ENCODE measurements at regions not wholly inside any gene's neighbourhood (a gene's known extent, or its start where the extent isn't known, plus 50 kb on each side); places are given as distances from the start of the nearest gene placed in this dataset.

GRCh38 chr16:86343796-86344585 lies 166.3 kb upstream of the FOXF1 start:
- Mint-ChIP-seq H3K4me1 (peaks cover 33% of the 10 kb centered on the region), H3K4me3 (no peak overlapping the region), H3K36me3 (ENCODE audit: low read depth) (no peaks in the 10 kb centered on the region), H3K27me3 (ENCODE audit: low read depth, poor library complexity) (peaks cover 84% of the 10 kb centered on the region), H3K27ac (no peak overlapping the region), H3K9me3 (no peaks in the 10 kb centered on the region)
- no peak for DNase-seq
- no peak for TF ChIP-seq CTCF (IDR thresholded peaks at IDR 0.05)

DNA sequence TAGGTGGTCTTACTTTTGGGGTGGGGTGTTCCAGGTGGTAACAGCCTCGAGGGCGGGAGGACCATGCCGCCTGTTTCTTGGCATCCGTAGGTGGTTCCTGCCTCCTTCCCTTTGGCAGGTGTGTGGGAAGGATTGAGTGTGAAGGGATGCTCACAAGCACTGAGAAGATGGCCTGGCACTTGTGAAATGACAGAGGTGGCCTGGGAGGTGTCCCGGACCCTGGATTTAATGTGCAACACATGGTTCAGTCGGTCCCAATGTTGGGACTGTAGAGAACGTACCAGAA lies 165.8 kb upstream of the FOXF1 start:
- peaks cover 34% of the 10 kb centered on the region for H3K4me1 Mint-ChIP-seq
- H3K27me3 Mint-ChIP-seq (ENCODE audit: low read depth, poor library complexity) = peaks cover 83% of the 10 kb centered on the region
- H3K9me3 Mint-ChIP-seq = no peaks in the 10 kb centered on the region
- no peak overlapping the region for H3K4me3 Mint-ChIP-seq
- H3K36me3 Mint-ChIP-seq (ENCODE audit: low read depth) = no peaks in the 10 kb centered on the region
- TF ChIP-seq CTCF (IDR thresholded peaks at IDR 0.05) = no peak
- DNase-seq = no peak
- no peak overlapping the region for H3K27ac Mint-ChIP-seq

GRCh38 chr16:86344881-86345280 lies 165.4 kb upstream of the FOXF1 start:
- no peaks in the 10 kb centered on the region for H3K36me3 Mint-ChIP-seq (ENCODE audit: low read depth)
- peaks cover 84% of the 10 kb centered on the region for H3K27me3 Mint-ChIP-seq (ENCODE audit: low read depth, poor library complexity)
- H3K4me3 Mint-ChIP-seq = no peak overlapping the region
- H3K4me1 Mint-ChIP-seq = peaks cover 38% of the 10 kb centered on the region
- no peak for DNase-seq
- no peak for TF ChIP-seq CTCF (IDR thresholded peaks at IDR 0.05)
- no peaks in the 10 kb centered on the region for H3K9me3 Mint-ChIP-seq
- no peak overlapping the region for H3K27ac Mint-ChIP-seq

- no peaks in the 10 kb centered on the region for H3K9me3 Mint-ChIP-seq
- H3K4me3 Mint-ChIP-seq = no peak overlapping the region
- peaks cover 84% of the 10 kb centered on the region for H3K27me3 Mint-ChIP-seq (ENCODE audit: low read depth, poor library complexity)
- H3K4me1 Mint-ChIP-seq = peaks cover 44% of the 10 kb centered on the region
- no peaks in the 10 kb centered on the region for H3K36me3 Mint-ChIP-seq (ENCODE audit: low read depth)
- no peak overlapping the region for H3K27ac Mint-ChIP-seq
- no peak for DNase-seq
- TF ChIP-seq CTCF (IDR thresholded peaks at IDR 0.05) = no peak
These were observed 164.8 kb upstream of the FOXF1 start for GRCh38 chr16:86345516-86345915.

DNA sequence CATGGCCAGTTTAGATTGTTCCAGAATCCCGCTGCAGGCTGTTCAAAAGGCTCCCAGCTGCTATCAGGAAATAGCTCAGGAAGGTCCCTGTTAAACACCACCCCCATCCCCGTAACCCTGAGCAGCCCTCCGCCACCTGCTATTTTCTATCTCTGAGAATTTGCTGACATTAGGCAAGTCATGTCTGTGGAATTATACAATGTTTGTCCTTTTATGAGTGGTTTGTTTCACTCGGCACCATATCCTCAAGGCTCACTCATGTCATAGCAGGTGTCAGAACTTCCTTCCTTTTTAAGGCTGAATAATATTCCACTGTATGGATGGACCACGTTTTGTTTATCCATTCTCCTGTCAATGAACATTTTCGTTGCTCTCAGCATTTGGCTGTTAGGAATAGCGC lies 164.3 kb upstream of the FOXF1 start:
- no peak for TF ChIP-seq CTCF (IDR thresholded peaks at IDR 0.05)
- H3K27me3 Mint-ChIP-seq (ENCODE audit: low read depth, poor library complexity) = peaks cover 83% of the 10 kb centered on the region
- peaks cover 48% of the 10 kb centered on the region for H3K4me1 Mint-ChIP-seq
- H3K36me3 Mint-ChIP-seq (ENCODE audit: low read depth) = no peaks in the 10 kb centered on the region
- no peak overlapping the region for H3K27ac Mint-ChIP-seq
- H3K4me3 Mint-ChIP-seq = no peak overlapping the region
- no peaks in the 10 kb centered on the region for H3K9me3 Mint-ChIP-seq
- DNase-seq = no peak

GRCh38 chr16:86347090-86347489 lies 163.2 kb upstream of the FOXF1 start:
- DNase-seq = no peak
- Mint-ChIP-seq H3K4me3 (no peak overlapping the region), H3K36me3 (ENCODE audit: low read depth) (no peaks in the 10 kb centered on the region), H3K27ac (no peak overlapping the region), H3K4me1 (peaks cover 54% of the 10 kb centered on the region), H3K27me3 (ENCODE audit: low read depth, poor library complexity) (peaks cover 72% of the 10 kb centered on the region), H3K9me3 (no peaks in the 10 kb centered on the region)
- TF ChIP-seq CTCF (IDR thresholded peaks at IDR 0.05) = no peak

All from nephron progenitor cell (in vitro differentiated cells).